ENCODE measurements at regions not wholly inside any gene's neighbourhood (a gene's known extent, or its start where the extent isn't known, plus 50 kb on each side); places are given as distances from the start of the nearest gene placed in this dataset.
"Not testable (repeated sequence)": the region's sequence is repeated elsewhere in the genome, so short reads cannot be mapped to it uniquely, and the experiment has no call there.

- no peak for DNase-seq (ENCODE audit: low read depth in 2 of 2)
Observed at GRCh38 chr7:29649876-29650275, 86.2 kb downstream of the PRR15 start.

- no peak for DNase-seq (ENCODE audit: low read depth in 2 of 2)
Observed at GRCh38 chr7:29651477-29651876, 87.8 kb downstream of the PRR15 start.

DNA sequence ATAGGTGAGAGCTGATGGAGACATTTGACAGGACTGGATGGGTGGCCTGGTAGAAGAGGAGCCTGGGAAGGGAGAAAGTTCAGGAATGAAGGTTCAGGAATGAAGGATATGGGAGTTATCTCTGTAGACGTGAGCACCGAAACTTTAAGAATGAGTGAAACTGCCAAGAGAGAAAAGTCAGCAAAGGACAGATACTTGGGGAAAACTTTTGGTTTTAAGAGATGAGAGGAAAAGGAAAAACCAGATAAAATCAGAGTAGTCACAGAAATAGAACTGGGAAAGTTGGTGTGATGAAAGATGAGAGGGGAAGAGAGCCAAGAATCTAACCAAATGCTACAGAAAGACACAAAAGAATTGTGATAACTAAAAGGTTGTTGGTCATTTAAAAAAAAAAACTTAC is 88.9 kb downstream of the PRR15 start:
- DNase-seq (ENCODE audit: low read depth in 2 of 2): no peak

- DNase-seq (ENCODE audit: low read depth in 2 of 2): not testable (repeated sequence)
Observed at GRCh38 chr7:29654340-29654739, 90.7 kb downstream of the PRR15 start.

DNA sequence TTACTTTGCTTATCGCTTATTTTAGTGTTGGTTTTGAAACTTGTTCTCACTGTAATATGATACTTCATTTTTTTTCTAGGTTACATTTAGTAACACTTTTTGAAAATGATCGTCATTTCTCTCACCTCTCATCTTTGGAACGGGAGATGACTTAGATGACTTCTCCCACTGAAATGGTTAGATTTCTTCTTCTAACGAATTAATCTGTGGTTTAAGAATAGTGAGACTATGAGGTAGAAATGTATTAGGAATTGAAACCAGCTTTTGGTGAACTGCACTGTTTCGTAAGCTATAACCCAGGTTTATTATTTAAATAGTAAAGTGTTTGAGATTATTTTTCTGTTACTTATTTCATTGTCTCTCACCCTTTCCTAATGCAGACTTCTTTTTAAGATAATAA is 93.7 kb downstream of the PRR15 start:
- no peak for DNase-seq (ENCODE audit: low read depth in 2 of 2)

DNA sequence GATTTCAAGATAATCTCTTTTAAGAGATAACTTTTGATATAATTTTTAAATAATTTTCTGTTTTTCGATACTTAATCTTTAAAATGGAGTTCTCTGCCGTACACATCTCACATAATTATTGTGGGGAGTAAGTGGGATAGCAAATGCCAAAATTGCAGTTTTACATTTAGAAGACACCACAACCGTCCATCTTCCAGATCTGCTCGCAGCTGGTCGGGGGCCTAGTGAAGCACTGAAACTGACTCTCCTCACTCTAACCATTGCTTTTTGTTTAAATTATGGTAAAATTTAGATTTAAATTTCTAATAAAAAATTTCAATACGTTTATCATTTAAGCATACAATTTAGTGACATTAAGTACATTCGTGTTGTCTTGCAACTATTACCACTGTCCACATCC is 94.2 kb downstream of the PRR15 start:
- DNase-seq (ENCODE audit: low read depth in 2 of 2): no peak

GRCh38 chr7:29659213-29659612 is 95.6 kb downstream of the PRR15 start:
- not testable (repeated sequence) for DNase-seq (ENCODE audit: low read depth in 2 of 2)

DNA sequence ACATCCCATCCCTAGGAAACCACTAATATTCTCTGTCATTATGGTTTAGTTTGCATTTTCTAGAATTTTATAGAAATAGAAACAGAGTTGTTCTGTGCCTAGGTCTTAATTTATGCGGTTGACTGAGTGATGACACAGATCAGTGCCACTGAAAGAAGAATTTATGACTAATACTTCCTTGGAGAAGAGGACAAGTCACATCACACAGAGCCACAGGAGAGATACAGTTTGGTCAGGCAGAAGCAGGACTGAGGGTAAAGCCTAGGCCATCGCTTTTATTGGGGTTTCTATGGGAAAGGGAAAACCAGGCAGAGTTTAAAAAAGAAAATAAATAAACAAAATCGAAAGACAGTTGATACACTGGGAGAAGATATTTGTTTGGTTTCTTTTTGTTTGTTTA is 99.3 kb downstream of the PRR15 start:
- not testable (repeated sequence) for DNase-seq (ENCODE audit: low read depth in 2 of 2)

GRCh38 chr7:29664999-29665398 is 101.4 kb downstream of the PRR15 start:
- not testable (repeated sequence) for DNase-seq (ENCODE audit: low read depth in 2 of 2)

DNA sequence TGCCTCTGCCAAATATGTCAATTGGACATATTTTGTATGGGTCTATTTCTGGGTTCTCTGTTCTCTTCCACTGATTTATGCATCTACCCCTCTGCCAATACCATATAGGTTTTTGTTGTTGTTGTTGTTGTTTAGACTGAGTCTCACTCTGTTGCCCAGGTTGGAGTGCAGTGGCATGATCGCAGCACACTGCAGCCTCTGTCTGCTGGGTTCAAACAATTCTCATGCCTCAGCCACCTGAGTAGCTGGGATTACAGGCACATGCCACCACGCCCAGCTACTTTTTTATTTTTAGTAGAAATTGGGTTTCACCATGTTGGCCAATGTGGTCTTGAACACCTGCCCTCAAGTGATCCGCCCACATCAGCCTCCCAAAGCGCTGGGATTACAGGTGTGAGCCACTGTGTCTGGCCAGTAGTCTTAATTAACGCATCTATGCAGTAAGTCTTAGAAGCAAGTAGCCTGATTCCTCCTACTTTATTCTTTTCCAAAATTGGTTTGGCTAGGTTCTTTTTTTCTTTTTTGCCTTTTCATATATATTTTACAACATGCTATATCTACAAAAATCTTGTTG is 103.5 kb downstream of the PRR15 start:
- DNase-seq (ENCODE audit: low read depth in 2 of 2): not testable (repeated sequence)

- DNase-seq (ENCODE audit: low read depth in 2 of 2): not testable (repeated sequence)
Observed at GRCh38 chr7:29671286-29671685, 107.7 kb downstream of the PRR15 start.

GRCh38 chr7:29673635-29674034 is 110.0 kb downstream of the PRR15 start:
- not testable (repeated sequence) for DNase-seq (ENCODE audit: low read depth in 2 of 2)

GRCh38 chr7:29674626-29675025 is 111.0 kb downstream of the PRR15 start:
- not testable (repeated sequence) for DNase-seq (ENCODE audit: low read depth in 2 of 2)

GRCh38 chr7:29677254-29677653 is 113.6 kb downstream of the PRR15 start:
- DNase-seq (ENCODE audit: low read depth in 2 of 2): not testable (repeated sequence)

GRCh38 chr7:29679963-29680362 is 116.3 kb downstream of the PRR15 start:
- DNase-seq (ENCODE audit: low read depth in 2 of 2): not testable (repeated sequence)

GRCh38 chr7:29680601-29681000 is 117.0 kb downstream of the PRR15 start:
- DNase-seq (ENCODE audit: low read depth in 2 of 2): not testable (repeated sequence)

DNA sequence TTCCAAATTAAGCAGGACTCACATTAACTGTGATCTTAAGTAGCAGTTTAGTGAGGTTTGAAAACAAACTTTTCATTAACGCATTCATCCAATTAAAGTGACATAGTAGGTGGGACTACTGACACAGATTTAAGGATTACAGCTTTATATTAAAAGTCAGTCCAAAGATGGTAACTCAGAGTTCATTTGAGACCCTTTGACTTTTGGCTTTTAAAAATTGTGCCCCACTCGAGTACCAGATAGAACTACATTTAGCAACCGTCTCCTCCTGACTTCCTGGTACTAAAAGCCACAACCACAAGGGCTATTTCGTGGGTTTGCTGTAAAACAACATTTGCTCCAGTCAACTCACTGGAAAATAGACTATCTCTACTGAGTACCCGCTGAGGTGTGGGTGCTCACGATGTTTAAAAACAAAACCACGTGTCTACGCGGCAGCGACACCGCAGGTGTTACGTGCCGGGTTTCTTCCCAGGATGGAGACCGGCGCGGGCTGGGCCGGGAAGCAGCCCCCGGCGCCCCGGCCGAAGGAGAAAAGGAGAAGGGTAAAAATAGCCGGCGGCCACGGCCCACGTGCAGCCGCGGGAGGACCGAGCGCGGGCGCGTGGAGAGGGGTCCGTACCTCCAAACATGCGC is 120.6 kb downstream of the PRR15 start:
- DNase-seq (ENCODE audit: low read depth in 2 of 2): not testable (repeated sequence)

GRCh38 chr7:29684787-29685650 is 121.3 kb upstream of the WIPF3 start:
- peak in 1 of 2 donors; percentile 32 for DNase-seq (ENCODE audit: low read depth in 2 of 2)

- not testable (repeated sequence) for DNase-seq (ENCODE audit: low read depth in 2 of 2)
Observed at GRCh38 chr7:29685651-29686271, 120.5 kb upstream of the WIPF3 start.

DNA sequence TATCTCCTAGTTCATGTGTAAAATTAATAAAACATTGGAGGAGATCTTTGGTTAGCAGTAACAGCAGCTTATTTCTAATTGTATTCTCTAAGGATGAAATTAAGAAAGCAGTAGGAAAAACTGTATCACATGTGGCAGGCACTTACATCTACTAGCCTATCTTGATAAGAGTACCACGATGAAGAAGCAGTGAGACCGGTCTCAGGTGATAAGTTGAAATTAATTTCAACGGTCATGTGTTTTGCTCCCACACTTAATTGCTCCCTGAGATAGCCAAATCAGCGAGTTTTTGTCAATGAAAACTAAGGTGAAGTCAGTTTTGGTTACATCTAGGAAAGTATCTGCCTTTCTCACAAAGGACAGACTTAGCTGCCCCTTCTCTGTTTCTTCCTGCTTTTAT is 115.8 kb upstream of the WIPF3 start:
- DNase-seq (ENCODE audit: low read depth in 2 of 2): not testable (repeated sequence)

- not testable (repeated sequence) for DNase-seq (ENCODE audit: low read depth in 2 of 2)
Observed at GRCh38 chr7:29696402-29696801, 109.9 kb upstream of the WIPF3 start.

- not testable (repeated sequence) for DNase-seq (ENCODE audit: low read depth in 2 of 2)
Observed at GRCh38 chr7:29699723-29700122, 106.6 kb upstream of the WIPF3 start.
